ENCODE measurements at regions not wholly inside any gene's neighbourhood (a gene's known extent, or its start where the extent isn't known, plus 50 kb on each side); places are given as distances from the start of the nearest gene placed in this dataset.

DNA sequence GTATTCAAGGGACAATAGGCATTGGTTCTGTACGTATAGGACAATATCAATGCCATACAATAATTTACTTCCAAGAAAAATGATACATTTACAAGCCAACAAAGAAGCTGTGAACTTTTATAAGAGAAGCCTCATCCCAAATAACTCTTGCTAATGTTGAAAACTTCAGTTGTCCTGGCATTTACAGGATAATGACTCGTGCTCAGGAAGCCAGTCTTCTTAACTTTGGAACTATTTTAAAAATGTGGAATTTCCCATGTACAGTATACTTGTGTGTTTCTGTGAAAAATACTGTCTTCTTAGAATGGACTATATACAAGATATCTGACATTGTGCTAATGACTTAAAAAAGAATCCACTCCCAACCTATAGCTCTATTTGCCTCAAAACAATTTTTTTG, 1479.3 kb upstream of the CDH9 start:
- no peak for DNase-seq (ENCODE audit: extremely low read depth, low read depth, low spot score)

DNA sequence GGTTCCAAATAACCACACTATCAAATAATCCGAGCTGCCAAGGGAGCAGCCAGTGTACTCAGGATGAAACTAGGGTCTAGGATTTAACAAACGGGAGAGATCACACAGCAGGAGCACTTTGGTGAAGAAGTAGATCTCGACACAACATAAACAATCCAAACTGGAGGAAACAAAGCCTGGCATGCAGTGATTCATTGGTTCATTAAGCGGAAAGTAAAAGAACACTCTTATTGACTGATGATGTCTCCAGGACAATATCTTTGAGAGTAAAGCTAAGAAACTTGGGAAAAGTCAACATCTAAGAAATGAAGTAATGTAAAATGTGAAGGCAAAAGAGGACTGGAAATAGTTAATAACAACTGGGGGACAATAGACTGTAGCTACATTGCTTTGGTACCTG, 1478.3 kb upstream of the CDH9 start:
- DNase-seq (ENCODE audit: extremely low read depth, low read depth, low spot score) = no peak

DNA sequence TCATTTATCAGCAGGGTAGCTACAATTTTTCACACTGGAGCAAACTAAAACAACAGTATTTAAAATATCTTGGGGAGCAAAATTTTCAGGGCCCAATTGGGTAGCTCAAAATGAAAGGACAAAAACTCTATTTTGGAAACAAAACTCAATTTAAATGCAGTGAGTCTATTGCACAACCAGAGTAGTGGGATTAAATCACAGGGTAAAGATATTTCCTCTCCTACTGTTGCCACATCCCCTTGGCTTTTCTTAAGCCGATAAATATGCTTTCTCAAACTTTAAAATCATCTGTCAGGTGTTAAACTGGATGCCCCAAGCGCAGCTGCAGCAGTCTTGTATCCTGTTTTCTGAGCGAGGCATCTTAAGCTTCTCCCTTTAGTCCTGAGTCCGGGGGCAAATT, 1474.3 kb upstream of the CDH9 start:
- DNase-seq (ENCODE audit: extremely low read depth, low read depth, low spot score) = no peak

DNA sequence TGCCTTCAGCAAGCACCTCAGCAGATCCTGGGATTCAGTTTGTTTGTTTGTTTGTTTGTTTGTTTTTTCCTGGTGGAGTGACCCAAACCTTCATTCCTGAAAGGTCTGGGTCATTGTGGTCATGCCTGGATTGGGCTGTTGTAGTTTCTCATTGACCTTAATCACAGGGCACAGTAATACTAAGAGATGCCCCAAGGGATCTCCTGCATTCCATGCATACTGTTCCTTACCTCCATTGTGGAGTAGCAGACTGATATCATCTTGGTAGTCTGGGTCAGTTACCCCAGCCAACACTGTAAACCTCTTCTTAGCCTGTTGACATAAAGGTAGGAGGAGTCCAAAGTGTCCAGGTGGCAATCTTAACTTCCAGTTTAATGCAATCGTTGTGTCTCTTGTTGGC, 1466.7 kb upstream of the CDH9 start:
- DNase-seq (ENCODE audit: extremely low read depth, low read depth, low spot score) = no peak

DNA sequence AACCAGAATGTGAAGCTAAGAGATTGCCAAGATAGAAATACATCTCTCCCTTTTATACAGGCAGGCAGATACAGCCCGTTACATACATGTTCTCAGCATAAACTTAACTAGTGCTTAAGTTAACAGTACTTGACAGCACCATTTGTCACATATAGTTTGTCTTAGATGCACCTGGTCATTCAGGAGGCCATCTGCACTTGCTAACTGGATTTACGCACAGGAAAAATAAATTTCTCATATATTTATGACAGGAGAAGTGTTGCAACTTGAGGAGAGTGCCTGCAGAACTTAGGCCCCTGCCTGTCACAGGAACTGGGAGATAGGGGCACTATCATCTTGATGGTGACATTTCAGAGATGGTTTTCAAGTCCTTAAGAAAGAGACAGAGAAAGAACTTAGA, 1462.1 kb upstream of the CDH9 start:
- no peak for DNase-seq (ENCODE audit: extremely low read depth, low read depth, low spot score)

DNA sequence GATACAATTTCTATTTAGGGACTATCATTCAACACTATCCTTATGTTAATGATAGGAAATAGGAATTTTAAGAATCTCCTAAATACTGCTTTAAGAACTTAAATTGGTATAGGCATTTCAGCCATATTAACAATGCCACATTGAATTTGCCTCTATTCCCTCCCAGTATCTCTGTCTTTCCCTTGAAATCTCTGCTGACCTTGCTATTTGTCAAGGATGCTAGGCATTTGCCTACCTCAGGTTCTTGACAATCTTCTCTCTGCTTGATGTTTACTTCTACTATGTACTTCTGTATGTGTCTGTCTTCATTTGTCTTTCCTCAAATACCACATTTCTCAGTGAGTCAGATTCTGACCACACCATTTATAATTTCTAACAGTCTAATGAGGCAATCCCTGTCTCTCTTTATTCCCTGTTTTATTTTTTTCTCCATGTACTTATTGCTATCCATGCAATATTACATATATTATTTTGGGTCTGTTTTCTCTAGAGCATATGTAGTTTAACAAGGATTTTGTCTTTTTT, 1461.4 kb upstream of the CDH9 start:
- no peak for DNase-seq (ENCODE audit: extremely low read depth, low read depth, low spot score)

DNA sequence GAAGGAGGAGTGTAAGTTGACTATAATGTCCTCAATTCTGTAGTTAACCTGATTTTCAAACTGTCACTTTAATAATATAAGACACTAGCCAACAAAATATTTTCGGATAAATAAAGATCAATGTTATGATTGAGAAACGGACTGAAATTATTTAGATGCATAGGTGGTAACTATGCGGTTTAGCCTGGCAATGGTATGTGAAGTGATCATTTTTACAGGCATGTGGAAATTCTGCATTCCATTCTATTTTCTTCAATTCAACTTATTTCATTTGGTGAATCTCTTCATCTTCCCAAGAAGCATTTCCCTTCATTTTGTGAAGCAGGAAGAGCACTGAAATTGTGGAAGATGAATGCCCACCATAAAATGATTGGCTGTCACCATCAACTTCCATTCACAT, 1457.5 kb upstream of the CDH9 start:
- DNase-seq (ENCODE audit: extremely low read depth, low read depth, low spot score) = no peak

DNA sequence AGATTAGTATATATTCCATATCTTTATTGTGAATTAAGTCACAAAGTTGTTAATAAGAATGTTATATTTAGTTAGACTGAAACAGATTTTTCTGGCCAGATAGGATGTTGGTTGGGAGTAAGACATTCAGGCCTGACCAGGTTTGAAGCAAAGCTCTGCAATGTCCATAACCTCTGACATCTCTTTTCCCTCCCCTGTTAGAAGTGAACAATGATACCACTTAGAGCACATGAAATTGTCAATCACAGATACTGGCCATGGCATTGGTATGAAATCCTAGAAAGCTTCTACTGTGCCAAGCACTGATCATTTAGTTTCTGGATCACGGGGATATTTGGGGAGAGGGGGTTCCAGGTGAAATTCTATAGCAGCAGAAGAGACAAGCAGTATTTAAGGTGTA, 1455.1 kb upstream of the CDH9 start:
- no peak for DNase-seq (ENCODE audit: extremely low read depth, low read depth, low spot score)

DNA sequence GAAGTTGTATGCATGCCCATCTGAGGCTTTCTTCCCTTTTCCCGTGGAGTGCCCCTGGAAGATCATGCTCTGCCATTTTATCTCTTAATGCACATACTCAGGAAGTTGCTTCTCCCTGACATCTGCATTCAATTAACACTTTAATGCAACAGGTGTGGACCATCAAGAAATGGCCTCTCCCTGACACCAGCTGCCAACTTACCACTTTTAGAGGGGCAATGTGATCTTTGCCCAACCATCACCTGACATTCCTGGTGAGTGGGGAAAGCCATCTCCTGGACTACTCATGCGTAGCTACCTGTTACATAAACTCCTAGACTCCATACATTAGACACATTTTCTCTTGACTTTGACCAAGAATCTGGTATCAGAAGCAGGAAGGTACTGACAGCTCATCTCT, 1450.4 kb upstream of the CDH9 start:
- DNase-seq (ENCODE audit: extremely low read depth, low read depth, low spot score) = no peak

DNA sequence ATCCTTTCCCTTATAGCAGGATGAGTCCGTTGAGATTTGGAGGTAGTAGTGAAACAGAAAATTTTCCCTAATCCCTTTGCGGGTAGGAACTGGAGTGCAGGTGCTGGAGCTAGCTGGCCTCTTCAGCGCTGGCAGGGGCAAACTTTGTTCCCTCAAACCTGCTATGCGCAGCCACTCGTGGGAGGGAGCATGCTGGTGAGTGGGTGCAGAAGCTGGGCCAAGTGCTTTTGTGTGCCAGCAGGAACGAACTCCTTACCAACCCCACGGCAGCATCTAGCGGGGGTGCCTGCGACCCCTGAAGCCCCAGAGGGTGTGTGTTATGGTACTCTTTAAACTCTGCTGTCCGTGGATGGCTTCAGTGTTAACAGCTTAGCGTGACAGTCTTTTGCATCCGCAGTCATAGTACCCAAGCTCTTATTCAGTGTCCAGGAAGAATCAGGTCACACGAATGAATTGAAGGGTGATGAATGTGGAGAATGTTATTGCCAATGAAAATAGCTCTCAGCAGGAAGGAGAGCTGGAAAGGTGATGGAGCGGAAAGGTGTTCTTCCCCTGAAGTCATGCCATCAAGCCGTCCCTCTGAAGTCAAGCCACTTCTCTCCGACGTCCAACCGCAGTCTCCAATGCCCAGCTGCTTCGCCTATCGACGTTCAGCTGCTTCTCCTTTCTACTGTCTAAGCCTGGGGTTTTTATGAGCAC, 1445.1 kb upstream of the CDH9 start:
- DNase-seq (ENCODE audit: extremely low read depth, low read depth, low spot score) = no peak

DNA sequence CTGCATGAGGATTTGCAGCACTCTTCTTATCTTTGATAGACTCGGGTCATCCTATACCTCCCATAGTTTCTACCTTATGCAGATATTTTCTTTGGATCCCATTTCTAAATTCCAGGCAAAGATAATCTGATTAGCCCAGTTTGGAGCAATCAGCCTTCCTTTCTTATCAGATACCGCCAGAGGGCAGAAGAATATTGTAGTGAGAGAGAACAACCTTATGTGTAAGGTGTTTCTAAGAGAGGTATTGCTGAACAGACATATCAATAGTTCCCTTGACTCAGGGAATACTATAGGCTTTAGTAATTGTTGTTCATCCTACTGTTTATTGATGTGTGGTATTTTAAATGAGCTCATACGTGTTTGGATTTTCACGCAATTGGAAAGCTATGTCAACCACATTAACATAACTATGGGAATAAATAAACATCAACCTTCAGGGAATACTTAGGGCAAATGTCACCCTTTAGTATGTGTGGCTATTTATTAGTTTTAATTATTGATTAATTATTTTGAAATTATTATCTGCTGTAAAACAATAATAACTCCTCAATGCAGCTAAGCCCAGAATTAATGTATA, 1435.2 kb upstream of the CDH9 start:
- DNase-seq (ENCODE audit: extremely low read depth, low read depth, low spot score) = no peak

DNA sequence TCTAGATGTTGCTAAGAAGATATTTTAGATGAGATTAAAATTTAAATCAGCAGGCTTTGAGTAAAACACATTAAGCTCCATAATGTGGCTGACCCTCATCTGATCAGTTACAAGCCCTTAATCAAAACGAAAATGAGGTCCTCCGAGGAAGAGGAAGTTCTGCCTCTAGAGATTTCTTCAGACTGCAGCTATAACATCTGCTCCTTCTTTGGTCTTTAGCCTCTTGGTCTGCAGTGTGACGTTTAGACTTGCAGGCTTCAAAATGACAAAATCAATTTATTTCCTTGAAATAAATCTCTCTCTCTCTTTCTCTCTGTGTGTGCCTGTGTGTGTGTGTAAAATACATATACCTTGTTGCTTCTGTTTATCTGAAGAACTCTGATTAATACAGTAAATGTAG, 1429.8 kb upstream of the CDH9 start:
- no peak for DNase-seq (ENCODE audit: extremely low read depth, low read depth, low spot score)

DNA sequence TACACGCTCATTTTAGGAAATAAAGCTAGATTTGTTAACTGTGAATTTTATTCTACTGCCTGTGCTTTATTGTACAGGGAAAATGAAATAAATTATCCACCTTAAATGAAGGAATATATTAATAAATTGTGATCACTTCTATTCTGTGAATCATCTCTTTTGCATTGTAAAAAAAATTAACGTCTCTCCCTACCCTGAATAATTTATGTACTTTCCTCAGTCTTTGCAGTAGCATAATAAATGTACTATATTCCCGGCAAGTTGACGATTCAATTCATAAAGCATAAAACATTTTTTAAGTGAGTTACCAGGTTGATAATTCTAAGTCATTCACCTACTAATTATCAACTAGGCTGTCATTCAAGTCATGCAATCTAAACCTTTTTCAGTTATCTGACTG, 1425.3 kb upstream of the CDH9 start:
- DNase-seq (ENCODE audit: extremely low read depth, low read depth, low spot score) = no peak

DNA sequence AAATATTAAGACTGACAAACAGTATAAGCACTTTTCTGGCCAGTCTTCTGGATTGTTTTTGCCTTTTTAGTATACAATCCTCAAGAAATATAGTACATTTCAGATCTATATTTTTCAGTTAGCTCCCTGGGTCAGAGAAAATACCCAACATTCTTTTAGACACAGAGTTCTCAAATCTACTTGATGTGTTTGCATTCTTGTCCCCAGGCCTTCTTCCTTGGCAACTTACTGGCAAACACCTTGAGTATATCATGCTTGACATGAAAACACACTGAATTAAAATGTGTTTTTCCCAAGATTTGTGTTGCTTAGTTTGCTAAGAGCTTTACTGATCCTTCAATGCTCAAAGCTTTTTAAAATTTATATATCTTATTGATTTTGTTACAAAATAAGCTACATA, 1413.1 kb upstream of the CDH9 start:
- DNase-seq (ENCODE audit: extremely low read depth, low read depth, low spot score) = no peak

DNA sequence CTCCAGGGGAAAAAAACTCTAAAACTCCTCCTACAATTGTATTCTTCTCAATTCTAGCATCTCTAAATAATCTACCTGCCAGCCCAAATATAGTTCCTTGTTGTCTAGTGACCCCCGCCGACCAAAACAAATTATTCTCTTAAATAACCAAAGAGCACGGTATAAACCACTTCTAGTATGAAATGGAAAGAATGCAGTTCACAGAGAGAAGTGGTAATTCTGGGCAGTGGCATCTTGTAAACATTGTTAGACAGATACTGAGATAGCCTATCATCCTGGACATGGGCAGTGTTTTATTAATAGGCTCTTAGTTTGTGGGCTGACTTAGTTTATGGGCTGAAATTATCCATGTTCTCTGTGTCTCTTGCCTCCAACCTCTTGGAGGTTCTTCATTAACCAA, 1412.6 kb upstream of the CDH9 start:
- DNase-seq (ENCODE audit: extremely low read depth, low read depth, low spot score) = no peak

DNA sequence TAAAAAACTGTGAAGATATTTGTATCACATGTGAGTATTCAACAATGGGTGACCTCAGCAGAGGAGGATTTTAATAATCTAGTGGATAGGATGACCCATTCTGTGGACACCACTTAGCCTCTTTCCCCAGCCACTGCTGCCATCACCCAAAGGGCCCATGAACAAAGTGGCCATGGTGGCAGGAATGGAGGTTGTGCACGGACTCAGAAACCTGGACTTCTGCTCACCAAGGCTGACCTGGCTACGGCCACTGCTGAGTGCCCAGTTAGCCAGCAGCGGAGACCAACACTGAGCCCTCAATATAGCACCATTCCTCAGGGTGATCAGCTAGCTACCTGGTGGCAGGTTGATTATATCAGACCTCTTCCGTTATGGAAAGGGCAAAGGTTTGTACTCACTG, 1410.4 kb upstream of the CDH9 start:
- no peak for DNase-seq (ENCODE audit: extremely low read depth, low read depth, low spot score)

DNA sequence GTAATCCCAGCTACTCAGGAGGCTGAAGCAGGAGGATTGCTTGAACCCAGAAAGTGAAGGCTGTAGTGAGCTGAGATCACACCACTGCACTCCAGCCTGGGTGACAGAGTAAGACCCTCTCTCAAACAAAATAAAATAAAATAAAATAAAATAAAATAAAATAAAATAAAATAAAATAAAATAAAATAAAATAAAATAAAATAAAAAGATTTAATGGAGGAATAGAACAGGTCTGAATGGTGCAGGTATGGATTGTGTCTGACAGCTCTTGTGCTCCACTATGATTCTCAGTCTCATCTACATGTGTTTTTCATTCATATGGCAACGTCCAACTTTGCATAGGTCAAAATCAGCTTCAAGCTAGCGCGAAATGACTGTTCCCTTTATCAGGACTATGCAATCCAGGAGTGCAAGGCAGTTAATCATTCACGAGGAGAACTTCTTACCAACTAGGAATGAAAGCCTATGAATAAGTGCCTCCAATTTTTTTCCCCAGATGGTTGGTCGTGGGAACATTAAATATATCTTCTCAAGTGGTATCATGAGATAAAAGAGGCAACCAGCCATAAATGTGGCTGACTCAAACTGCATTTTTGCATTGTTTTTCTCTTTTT, 1392.3 kb upstream of the CDH9 start:
- no peak for DNase-seq (ENCODE audit: extremely low read depth, low read depth, low spot score)

DNA sequence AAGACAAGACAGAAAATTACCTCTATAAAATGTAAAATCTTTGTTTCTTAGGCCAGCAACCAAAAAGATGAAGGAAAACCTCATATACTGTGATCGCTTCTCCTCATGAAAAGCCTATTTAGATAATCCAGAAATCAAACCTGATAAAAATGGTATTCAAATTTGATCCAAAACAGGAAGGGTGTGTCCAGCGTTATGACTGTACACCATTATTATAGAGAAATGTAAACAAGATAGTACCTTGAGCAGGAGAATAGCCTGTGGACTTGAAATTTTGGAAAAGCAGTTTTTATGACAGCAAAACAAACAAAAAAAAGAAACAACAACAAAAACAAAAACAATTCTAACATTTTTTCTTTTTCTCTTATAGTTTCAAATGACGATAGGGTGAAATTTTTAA, 1382.8 kb upstream of the CDH9 start:
- no peak for DNase-seq (ENCODE audit: extremely low read depth, low read depth, low spot score)

DNA sequence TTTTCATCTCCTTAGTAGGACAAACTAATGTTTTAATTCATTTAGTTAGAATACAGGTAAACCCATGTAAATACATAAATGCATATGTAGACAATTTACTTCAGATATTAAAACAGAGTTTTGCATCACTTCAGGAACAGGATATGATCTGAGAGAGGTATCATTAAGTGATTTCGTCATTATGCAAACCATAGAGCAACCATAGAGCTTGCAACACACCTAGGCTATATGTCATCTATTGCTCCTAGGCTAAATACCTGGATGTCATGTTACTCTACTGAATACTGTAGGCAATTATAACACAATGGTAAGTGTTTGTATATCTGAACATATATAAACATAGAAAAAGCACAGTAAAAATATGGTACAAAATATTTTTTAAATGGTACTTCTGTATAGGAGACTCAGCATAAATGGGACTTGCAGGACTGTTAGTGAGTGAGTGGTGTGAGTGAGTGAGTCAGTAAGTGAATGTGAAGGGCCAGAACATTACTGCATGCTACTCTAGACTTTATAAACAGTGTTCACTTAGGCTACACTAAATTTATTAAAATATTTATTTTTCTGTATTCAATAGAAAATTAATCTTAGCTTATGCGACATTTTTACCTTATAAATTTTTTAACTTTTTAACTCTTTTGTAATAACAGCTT, 1377.5 kb upstream of the CDH9 start:
- no peak for DNase-seq (ENCODE audit: extremely low read depth, low read depth, low spot score)

DNA sequence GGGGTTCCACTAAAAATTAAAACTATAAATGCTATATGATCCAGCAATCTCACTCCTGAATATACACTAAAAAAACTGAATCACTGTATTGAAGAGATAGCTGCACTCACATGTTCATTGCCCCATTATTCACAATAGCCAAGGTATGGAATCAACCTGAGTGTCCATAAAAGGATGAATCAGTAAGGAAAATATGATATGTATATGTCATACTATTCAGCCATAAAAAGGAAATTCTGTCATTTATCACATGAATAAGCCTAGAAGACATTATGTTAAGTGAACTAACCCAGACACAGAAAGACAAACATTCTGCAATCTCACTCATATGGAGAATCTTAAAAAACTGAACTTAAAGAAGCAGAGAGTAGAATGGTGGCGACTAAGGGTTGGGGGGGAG, 1376.2 kb upstream of the CDH9 start:
- no peak for DNase-seq (ENCODE audit: extremely low read depth, low read depth, low spot score)

DNA sequence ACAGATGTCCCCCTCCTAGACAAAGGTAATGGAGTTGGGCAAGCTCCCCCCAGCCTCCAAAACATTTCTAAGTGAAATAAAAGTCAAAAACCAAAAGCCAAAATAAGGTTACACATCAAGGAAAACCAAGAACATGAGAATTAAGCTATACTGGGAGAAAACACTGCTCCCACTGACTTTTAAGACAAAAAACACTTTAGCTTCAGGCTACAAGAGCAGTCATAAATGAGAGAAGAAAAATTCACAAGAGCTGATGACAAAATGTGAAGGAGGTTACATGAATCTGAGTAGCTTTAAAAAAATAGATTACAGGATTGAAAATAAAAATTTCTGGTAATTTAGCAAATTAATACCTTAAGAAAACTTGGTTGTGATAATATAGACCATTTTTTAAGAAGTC, 1370.3 kb upstream of the CDH9 start:
- DNase-seq (ENCODE audit: extremely low read depth, low read depth, low spot score) = no peak

DNA sequence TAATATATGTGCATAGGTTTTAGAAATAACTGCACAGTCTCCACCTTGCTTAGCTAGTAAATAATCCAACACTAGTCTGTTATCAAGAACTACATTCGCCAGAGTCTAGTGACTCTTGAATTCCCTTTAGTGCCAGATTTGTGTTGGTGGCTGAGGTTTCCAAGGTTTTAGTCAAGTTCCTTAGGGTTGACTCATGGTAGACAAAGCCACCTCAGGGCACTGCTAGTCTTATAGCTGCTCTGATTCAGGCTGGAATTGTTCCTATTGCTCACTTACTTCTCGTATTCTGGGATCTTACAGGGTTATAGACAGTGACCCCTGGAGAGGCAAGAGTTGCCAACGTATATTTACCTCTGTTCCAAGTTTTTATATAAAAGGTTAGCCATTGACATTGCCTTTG, 1369.8 kb upstream of the CDH9 start:
- DNase-seq (ENCODE audit: extremely low read depth, low read depth, low spot score) = no peak

Data from glomerular endothelial cell (primary cell).